ENCODE measurements at regions not wholly inside any gene's neighbourhood (a gene's known extent, or its start where the extent isn't known, plus 50 kb on each side); places are given as distances from the start of the nearest gene placed in this dataset.

GRCh38 chr6:49003348-49003747 is 459.7 kb downstream of the MMUT start:
- TF ChIP-seq CTCF (IDR thresholded peaks at IDR 0.05; ENCODE audit: insufficient read depth, low read length, poor library complexity, severe bottlenecking), result no peak
- TF ChIP-seq EZH2phosphoT487 (conservative IDR thresholded peaks at IDR 0.05; ENCODE audit: low read length), result no peak
